SK-N-SH treated with all-trans-retinoic acid at 6 μM for 48 hours (cell line): ENCODE measurements at regions not wholly inside any gene's neighbourhood (a gene's known extent, or its start where the extent isn't known, plus 50 kb on each side); places are given as distances from the start of the nearest gene placed in this dataset.

Experiments
- ARNTL ChIP-seq: fragments of 450-650 bp; formaldehyde crosslinking; IDR thresholded peaks from 2 replicates; pipeline ENCODE4 v1.5.0; 2020; ENCODE audit warnings: low read depth, mild to moderate bottlenecking, moderate library complexity, borderline replicate concordance
- CREB5 ChIP-seq: fragments of 250-450 bp; sonication (Bioruptor Pico); IDR thresholded peaks from 2 replicates; pipeline ENCODE4 v1.5.1; 2020; ENCODE audit warnings: low read depth, mild to moderate bottlenecking, moderate library complexity
- CSDC2 ChIP-seq: fragments of 250-450 bp; sonication (Bioruptor Pico); IDR thresholded peaks from 2 replicates; pipeline ENCODE4 v1.5.0; 2020; ENCODE audit warnings: mild to moderate bottlenecking, moderate library complexity
- PATZ1 ChIP-seq: fragments of 250-450 bp; sonication (Bioruptor Pico); IDR thresholded peaks from 2 replicates; pipeline ENCODE4 v1.8.0; 2020; ENCODE audit warnings: mild to moderate bottlenecking, moderate library complexity, borderline replicate concordance
- RARB ChIP-seq: fragments of 250-450 bp; sonication (Bioruptor Pico); IDR thresholded peaks from 2 replicates; pipeline ENCODE4 v1.8.0; 2021; ENCODE audit warnings: mild to moderate bottlenecking, moderate library complexity
- SNAI2 ChIP-seq: fragments of 250-450 bp; sonication (Bioruptor Pico); IDR thresholded peaks from 2 replicates; pipeline ENCODE4 v1.5.0; 2020; ENCODE audit warnings: mild to moderate bottlenecking, moderate library complexity
- TOX ChIP-seq: fragments of 250-450 bp; sonication (Bioruptor Pico); IDR thresholded peaks from 2 replicates; pipeline ENCODE4 v1.8.0; 2021; ENCODE audit warnings: mild to moderate bottlenecking, moderate library complexity, borderline replicate concordance
- ZNF8 ChIP-seq: fragments of 450-650 bp; formaldehyde crosslinking; IDR thresholded peaks from 2 replicates; pipeline ENCODE4 v1.5.0; 2020; ENCODE audit warnings: mild to moderate bottlenecking, moderate library complexity

GRCh38 chr13:43963726-43964125, 84.0 kb downstream of the LACC1 start:
- TF ChIP-seq ARNTL (CRISPR knock-in tag) = no peak
- no peak for TF ChIP-seq ZNF8 (CRISPR knock-in tag)
- TF ChIP-seq CREB5 = no peak
- TF ChIP-seq CSDC2 (CRISPR knock-in tag) = no peak
- no peak for TF ChIP-seq PATZ1 (CRISPR knock-in tag)
- TF ChIP-seq SNAI2 (CRISPR knock-in tag) = no peak
- no peak for TF ChIP-seq RARB (CRISPR knock-in tag)
- TF ChIP-seq TOX (CRISPR knock-in tag) = no peak
